Activated CD4-positive, CD25-positive, alpha-beta regulatory T cell treated with anti-CD3 and anti-CD28 coated beads, Interleukin-2, amount 50 U/mL, for 16 hours (primary cell): ENCODE measurements at regions not wholly inside any gene's neighbourhood (a gene's known extent, or its start where the extent isn't known, plus 50 kb on each side); places are given as distances from the start of the nearest gene placed in this dataset.
"Not testable (repeated sequence)": the region's sequence is repeated elsewhere in the genome, so short reads cannot be mapped to it uniquely, and the experiment has no call there.

ENCODE experiments used
- DNase-seq: peaks from one replicate; pipeline ENCODE4 v3.0.0-alpha.2; 2020; ENCODE audit warnings: low read depth, low spot score

DNA sequence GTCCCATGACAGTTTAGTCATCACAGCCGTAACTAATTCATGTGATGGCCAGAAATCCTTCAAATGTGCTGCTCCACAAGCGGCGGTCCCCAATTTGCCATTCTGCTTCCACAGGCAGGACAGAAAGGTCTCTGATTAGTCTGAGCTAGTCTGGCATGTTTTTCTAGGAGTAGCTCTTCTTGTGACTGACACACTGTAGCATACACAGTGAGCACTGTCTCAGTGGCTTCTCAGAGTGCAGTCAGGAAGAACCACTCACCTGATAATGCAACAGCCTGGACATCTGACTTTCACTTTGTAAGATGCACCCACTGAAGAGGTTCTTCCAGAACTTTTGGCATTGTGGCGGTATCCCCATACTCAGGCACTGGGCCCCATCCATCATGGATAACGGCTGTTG, 1266.2 kb downstream of the TMEM121 start:
- no peak for DNase-seq

GRCh38 chr14:106798166-106798565, 1271.8 kb downstream of the TMEM121 start:
- not testable (repeated sequence) for DNase-seq

- DNase-seq: no peak
These were observed 1276.3 kb downstream of the TMEM121 start for GRCh38 chr14:106802413-106803364.

DNA sequence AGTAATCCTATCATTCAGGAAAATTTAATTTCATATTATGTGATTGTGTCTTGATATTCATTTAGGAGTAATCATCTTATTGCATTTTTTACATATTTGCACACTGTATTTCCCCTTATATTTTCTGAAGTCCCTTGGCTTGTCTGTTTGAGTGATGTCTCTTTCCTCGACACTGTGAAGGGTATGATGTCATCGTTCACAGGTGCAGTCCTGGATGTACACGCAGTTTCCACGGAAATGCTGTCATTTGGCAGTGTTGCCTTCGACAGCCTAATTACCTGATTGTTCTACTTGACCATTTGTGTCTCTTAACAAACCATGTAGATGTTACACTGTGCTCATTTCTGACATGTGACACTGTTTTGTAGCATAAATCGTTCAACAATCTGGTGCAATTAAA, 1277.0 kb downstream of the TMEM121 start:
- DNase-seq: no peak

DNA sequence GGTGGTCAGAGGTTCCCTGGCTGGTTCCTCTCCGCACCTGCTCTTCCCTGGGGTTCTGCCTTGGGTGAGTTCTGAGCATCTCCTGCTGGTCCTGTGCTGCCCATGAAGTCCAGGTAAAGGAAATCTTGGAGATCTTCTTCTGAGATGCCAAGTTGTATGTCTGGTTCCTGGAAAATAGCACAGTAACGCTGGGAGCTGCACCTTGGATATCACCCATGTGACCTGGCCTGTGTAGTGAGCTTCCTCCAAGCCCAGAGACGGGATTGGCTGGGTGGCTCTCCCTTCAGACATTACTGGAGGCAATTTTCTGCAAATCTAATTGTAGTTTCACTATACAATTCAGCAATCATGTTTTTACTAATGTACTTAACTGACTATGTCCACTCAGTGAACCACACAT, 1281.1 kb downstream of the TMEM121 start:
- DNase-seq: no peak

DNA sequence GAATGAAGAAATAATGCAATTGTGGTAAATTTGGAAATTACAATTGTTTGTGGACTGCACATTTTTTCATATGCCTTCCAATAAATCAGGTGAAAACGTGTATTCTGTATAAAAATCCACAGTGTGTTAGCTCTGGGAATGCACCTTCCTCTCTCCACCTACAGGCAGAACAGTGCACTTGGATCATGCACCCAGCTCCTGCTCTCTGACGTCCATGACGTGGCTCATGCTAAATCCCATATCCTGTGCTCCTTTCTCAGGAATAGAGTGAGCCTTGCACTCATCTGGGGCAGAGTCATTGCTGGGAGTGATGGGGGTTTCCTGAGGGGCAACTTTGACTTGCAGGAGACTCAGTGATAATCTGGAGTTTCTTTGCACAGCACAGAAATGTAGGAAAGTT, 1282.1 kb downstream of the TMEM121 start:
- no peak for DNase-seq

DNA sequence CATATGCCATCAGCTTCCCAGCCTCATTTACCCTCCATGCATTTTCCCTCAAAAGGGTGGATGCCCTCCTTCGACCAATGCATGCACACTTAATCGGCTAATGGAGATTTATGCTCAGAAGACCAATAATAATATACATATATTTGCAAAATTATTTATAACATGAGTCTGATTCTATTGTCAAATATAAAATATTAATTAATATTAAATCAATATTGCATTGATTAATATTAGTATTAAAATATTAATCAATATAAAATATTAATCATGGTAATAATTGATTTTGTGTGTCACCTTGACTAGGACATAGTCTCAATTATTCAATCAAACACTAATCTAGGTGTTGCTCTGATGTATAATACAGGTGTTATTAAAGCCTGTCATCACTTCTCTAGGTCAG, 1282.5 kb downstream of the TMEM121 start:
- no peak for DNase-seq

- DNase-seq: no peak
These were observed 1283.2 kb downstream of the TMEM121 start for GRCh38 chr14:106809615-106810014.

- not testable (repeated sequence) for DNase-seq
These were observed 1283.8 kb downstream of the TMEM121 start for GRCh38 chr14:106810168-106810567.

DNA sequence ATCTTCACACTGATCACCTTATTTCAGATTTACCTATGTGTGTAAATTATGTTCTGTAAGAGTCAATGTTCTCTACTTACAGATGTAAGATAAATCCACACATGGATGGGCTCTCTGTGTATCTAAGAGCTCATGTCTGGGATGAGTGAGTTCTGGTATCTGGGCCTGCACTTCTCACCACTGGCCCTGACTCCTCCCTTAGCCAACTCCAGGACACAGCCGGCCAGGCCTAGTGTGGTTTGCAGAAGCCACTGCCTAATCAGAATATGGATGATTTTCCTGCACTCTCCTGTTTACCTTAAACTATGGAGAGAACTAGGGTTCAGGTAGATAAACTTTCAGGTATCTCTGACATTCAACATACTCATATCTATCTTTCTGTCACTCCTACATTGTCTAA, 1284.8 kb downstream of the TMEM121 start:
- no peak for DNase-seq

DNA sequence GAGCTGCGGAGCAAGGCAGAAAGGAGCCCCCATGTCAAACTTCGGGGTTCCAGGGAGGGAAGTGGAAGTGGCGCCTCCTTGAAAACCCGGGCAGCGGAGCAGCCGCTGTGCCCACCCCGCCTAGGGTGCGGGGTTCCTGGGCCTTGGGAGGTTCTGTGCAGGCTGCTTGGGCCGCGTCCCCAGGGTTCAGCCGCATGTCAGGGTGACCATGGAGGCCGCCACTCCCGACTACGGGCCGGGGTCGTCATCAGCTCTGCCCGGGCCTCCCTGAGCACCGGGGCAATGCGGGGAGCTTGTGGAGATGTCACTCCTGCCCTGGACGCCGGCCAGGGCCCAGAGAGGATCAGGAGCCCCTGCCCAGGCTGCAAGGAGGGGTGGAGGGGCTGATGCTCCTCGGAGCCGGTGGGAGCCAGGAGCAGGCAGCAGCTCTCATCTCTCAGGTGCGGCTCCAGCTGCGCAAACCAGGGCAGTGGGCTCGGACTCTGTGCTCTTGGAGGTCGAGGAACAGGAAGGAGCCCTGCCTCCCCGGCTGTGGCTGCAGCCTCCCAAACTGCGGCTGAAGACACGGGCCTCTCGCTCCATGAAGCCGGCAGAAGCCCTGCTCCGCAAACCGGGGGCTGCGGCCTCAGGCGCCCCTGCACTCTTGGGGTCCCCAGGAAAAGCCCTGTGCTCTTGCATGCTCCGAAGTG, 1286.5 kb downstream of the TMEM121 start:
- DNase-seq: no peak

GRCh38 chr14:106813477-106813823, 1287.1 kb downstream of the TMEM121 start:
- no peak for DNase-seq

DNA sequence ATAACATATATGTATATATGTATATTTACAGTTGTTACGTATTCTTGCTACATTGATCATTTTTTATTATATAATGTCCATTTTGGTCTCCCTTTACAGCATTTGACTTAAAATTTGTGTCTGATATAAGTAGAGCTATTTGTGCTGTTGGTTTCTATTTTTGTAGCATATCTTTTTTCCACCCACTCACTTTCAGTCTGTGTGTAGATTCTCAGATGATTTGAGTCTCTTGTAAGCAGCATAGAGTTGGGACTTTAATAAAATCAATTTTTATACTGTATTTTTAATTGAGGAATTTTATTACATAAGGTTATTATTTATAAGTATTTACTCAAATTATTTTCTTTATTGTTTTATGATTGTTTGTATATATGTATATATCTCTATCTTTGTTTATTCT, 1293.7 kb downstream of the TMEM121 start:
- DNase-seq: no peak

GRCh38 chr14:106821119-106821518, 1294.7 kb downstream of the TMEM121 start:
- DNase-seq: no peak

- no peak for DNase-seq
These were observed 1296.5 kb downstream of the TMEM121 start for GRCh38 chr14:106822905-106823304.

DNA sequence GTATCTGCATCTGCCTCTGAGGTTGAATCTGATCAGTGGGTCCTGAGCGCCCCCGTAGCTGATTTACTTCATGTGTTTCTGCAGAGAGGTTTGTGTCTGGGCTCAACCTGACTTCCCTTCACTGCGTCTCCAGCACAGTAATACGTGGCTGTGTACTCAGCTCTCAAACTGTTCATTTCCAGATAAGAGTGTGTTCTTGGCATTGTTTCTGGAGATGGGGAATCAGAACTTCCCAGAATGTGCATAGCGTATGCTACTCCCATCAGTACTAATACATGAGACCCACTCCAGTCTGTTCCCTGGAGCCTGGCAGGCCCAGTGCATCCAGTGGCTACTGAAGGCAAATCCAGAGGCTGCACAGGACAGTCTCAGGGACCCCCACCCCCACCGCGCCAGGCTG, 1297.2 kb downstream of the TMEM121 start:
- no peak for DNase-seq

DNA sequence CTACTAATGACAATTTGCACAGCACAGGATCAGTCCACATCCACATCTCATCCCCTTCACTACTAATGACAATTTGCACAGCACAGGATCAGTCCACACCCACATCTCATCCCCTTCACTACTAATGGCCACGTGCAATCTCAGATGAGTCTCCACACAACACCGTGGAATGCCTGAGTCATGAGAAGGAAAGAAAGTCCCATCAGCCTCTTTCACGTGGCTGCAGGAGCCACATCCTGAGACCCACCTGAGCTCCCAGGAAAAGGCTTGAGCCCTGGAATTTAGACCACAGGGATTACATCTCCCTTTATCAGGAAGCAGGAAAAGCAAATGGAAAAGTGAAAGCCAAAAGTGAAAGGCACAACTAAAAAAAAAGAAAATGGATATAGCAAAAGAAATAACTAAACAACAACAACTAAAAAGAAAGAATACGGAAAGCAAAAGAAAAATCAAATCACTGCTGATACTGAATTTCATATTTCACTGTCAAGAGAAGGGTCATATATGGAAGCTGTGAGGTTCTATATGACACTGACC, 1300.5 kb downstream of the TMEM121 start:
- no peak for DNase-seq

DNA sequence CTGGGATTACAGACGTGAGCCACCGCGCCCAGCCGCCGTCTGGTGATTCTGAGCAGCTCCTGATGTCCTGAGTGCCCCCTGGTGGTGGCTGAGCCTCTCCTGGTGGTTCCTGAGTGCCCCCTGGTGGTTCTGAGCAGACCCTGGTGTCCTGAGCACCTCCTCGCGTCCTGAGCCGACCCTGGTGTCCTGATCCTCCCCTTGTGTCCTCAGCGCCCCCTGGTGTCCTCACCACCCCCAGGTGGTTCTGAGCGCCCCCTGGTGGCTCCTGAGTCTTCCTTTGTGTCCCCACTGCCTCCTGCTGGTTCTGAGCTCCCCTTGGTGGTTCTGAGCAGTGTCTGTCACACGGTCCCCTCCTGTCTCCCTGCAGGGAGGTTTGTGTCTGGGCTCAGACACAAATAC, 1304.9 kb downstream of the TMEM121 start:
- no peak for DNase-seq

GRCh38 chr14:106837870-106838269, 1311.5 kb downstream of the TMEM121 start:
- DNase-seq: no peak

GRCh38 chr14:106838991-106839769, 1312.8 kb downstream of the TMEM121 start:
- no peak for DNase-seq

DNA sequence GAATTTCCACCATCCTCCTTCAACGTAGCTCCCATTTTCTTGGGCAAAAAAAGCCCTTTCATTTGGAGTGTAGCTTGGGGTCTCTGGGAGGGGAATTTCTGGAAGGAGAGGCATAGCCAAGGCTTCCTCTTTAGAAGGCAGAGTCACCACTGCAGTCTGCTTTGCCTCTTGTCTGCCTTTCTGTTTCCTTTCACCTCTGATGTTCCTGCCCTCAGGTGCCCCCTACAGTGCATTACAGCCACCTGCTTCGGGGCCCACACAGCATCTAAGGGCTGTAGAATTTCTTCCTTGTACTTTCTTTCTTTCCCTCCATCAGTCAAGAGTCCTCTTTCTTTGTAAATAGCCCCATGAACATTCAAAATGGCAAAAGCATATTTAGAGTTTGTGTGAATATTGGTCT, 1313.9 kb downstream of the TMEM121 start:
- DNase-seq: no peak

GRCh38 chr14:106840991-106841390, 1314.6 kb downstream of the TMEM121 start:
- DNase-seq: no peak
